ENCODE measurements at regions not wholly inside any gene's neighbourhood (a gene's known extent, or its start where the extent isn't known, plus 50 kb on each side); places are given as distances from the start of the nearest gene placed in this dataset.

GRCh38 chr3:64301476-64301875 is 76.2 kb upstream of the PRICKLE2 start:
- TF ChIP-seq CTCF (conservative IDR thresholded peaks at IDR 0.05; ENCODE audit: low read length) (no peak), EZH2phosphoT487 (IDR thresholded peaks at IDR 0.05; ENCODE audit: borderline replicate concordance, low read depth, low read length) (no peak)
